NCI-H1105 (cell line): ENCODE measurements at regions not wholly inside any gene's neighbourhood (a gene's known extent, or its start where the extent isn't known, plus 50 kb on each side); places are given as distances from the start of the nearest gene placed in this dataset.

ENCODE experiments used
- DNase-seq: peaks from one replicate; lab custom pipeline; 2025; lab: John Stamatoyannopoulos, UW

DNA sequence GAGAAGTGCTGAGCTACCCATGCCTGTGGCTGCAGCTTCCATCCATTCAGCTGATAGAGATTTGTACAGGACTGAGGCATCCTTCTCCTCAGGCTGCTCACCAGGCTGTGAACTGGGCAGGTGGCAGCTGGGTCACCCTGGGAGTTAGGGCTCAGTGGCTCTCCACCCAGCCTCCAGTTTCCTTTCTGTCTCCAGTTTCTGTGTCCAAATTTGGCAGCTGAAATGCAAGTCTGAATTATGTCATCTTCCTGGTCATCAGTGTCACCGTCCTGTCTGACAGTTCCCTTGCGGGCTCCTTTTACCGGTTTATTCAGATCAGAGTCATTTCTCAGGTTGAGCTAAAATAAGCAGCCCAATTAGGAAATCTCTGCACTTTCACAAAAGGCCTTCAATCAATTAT, 93.3 kb downstream of the EDN1 start:
- no peak for DNase-seq

DNA sequence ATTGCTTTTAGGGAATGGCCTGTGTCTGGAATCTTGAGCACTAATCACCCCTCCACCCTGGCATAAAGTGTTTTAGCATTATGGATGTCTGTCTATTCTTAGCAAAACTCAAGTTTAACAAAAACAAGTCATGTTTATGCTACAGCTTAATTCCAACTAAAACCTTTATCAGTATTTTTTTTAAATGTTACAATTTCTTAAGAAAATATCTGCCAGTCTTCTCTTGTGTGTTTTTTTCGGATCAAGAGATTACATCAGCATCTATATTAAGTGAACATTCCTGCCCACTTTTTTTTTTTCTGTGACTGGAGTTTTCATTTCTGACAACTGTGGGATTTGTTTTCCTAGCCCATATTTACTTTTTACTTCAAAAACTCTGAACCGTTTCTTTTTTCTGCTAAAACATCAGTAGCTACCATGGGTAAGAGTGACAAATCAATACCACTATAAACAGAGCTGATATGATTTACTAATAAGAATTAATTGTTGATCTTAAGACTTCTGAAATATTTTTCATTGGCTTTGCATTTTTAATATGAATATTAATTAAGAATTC, 94.3 kb downstream of the EDN1 start:
- DNase-seq = no peak

DNA sequence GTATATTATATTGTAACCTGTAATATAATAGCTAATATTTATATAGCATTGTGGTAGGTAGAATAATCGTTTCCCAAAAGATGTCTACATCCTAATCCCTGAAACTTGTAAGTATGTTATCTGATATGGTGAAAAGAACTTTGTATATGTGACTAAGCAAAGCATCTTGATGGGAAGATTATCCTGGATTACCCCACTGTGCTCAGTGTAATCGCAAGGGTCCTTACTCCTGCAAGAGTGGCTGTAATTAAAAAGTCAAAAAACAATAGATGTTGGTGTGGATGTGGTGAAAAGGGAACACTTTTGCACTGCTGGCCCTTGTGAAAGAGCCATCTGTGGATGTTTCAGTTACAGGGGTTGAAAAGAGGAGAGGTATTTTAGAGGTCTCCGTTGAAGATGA, 95.2 kb downstream of the EDN1 start:
- no peak for DNase-seq

DNA sequence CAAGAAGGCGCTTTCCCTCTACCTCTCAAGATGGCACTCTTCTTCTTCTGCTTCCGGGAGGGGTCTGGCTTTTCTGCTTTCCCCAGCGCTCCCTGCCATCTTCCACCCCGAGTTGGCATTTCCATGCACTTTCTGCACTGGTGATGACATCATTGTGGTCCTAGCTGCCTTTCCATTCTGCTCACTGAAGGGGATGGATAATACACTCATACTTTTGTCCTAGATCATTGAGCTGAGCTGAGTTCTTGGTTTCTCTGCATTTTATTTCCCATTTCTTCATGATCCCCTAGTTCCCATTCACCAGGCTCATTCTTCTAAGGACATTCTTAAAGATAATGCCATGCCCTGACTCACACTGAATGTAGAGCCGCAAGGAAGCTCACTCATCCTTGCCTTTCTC, 96.7 kb downstream of the EDN1 start:
- DNase-seq = no peak

DNA sequence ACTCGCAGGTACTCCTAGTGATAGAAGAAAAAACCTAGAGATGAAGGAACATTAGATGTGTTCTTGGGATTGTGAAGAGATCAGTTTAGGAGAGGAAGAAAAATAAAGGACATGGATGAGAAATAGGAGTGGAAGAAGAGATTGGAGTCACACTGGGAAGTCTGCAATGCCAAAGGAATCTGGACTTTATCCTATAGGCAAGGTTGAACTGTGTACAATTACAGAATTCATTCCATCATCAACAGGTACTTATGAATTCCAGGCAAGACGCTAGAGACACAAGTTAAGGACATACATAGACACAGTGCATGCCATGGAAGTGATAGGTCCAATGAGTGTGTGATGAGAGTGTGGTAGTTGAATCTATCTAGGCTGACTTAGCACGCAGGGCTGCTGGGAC, 101.3 kb downstream of the EDN1 start:
- DNase-seq = no peak

DNA sequence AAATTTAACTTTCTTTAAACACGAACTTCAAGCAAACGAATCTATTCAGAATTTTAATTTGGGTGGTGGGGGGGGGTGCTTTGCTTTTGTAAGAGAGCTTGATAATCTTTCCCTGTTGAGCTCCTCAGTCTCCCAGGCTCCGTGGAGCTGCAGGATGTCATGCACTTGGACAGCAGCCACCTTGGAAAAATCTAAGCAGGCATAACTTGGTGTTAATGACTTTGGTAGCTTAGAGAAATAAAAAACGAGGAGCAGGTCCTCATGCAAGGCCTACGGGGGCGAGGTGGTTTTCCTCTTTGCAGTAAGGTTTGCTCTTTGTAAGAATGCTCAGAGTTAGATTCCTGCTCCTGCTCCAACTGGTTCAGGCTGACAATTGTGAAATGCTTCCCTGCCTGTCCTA, 102.3 kb downstream of the EDN1 start:
- no peak for DNase-seq

DNA sequence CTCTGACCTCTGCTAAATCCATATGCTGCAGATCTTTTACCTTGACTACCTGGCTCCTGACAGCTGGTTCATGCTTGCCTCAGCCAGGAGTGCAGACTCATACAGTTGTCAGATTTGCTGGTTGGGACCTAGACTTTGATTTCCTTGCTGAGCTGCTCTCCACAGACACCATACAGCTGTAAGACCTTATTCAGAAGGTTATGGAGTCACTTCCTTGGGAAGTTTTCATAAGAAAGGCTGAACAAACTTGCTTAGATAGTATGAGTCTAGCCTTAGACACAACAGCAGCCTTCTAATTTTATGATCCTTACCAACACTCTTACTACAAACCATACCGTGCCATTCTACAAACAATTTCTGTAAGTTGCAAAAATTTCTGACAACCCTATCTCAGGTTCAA, 102.9 kb downstream of the EDN1 start:
- DNase-seq = no peak

DNA sequence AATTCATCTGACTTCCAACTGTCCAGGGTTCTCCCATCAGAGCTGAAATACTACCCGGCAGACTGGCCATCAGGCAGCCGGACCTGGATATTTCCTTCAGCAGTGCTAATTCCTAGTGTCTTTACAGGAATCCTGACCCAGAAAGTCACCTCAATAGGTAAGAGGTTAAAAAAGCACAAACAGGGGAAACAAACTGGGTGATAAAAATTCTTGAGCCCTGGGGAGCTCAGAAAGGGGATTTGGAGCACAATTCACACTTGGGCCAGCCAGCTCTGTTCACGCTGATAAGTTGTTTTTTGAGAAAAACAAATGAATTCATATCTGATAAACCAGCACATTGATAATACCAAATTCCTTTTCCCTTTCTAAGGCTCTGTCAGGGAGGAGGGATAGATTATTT, 104.0 kb downstream of the EDN1 start:
- DNase-seq = no peak

DNA sequence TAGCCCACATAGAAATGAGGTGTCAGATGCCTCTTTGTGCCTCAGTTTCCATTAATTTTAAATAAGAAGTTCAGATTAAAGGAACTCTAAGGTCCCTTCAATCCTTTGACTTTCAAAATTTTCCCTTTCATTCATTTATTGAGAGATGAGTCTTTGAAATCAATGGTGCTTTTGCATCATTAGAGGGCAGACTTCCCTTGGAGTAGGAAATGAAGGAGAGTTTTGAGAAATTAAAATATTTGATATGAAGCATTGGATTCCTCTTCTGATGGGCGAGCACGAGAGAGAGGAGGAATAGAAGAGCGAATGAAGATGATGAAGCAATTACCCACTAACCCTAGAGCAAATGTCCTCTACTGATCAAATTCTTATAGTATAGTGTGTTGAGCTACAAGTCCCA, 105.7 kb downstream of the EDN1 start:
- DNase-seq = no peak

DNA sequence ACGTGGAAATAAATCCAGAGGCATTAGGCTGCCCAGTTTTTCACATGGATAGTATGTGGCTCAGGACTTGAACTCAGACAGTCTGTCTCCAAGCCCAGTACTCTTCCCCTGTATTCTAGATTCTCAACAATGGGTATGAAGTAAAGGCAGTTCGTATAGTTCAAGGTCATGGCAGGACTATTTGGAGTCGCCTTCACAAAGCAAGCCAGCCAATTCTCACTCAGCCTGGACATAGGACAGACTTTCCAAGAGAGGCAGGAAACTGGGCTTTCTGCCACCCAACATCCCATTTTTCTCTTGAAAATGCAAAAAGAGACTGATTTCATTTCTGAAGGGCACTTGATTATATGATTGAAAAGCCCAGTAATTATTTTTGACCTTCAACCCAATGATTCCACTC, 111.0 kb downstream of the EDN1 start:
- DNase-seq = no peak

DNA sequence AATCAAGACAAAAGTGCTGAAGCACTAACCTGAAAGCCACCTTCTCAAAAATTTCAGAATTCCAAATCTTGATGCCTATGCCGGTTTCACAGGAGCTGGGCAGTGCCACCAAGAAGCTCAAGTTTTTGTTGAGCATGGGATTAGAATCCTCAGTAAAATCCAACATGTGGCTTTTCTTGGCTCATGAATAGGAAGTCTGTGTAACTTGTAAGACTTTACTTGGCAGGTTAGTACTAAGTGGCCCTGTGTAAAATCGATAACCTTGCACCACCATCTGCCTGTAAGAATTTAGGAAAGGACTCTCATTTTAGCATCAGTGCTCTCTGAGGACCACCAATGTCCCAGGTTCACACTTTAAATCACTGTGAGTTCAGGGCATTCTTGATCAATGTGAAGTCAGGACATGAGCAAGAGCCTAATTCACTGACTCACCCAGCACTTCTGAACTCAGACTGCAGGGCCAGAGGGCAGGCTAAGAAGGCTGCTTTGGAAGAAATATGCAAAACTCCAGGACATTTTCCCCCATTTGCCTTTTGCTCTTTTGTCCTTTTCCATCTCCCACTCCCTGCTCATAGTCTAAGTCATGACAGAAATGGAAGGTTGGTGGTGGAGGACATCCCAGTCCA, 113.2 kb downstream of the EDN1 start:
- no peak for DNase-seq

DNA sequence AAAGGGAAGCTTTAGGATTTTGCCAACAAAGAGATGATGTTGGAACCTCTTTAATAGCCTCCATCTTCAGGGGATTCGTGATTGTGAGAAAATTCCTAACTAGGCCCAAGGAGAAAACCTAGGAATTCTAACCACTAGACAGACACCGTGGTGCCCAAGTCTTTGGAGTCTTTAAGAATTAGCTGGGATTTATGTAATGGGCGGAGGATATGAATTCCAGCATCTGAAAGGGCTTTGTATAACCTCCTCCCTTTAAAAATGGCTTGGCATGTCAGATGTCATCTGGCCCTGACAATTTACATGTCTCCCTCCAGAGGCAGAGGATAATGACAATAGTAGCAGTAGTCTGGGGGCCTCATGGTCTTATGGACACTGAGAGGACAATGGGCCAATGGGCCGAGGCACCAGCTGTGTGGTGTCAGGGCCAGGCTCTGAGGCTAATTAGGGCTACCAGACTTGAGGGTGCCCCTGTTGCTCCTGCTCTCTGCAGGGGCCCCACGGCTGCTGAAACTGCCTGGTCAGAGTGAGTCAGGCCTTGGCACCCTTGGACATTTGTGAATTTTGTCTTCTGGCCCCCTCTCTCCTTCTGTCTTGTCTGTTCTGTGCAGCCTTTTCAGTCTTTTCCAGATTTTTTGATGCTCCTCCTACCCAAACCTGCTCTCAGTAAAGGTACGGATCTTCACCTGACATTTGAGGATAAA, 113.9 kb downstream of the EDN1 start:
- no peak for DNase-seq

DNA sequence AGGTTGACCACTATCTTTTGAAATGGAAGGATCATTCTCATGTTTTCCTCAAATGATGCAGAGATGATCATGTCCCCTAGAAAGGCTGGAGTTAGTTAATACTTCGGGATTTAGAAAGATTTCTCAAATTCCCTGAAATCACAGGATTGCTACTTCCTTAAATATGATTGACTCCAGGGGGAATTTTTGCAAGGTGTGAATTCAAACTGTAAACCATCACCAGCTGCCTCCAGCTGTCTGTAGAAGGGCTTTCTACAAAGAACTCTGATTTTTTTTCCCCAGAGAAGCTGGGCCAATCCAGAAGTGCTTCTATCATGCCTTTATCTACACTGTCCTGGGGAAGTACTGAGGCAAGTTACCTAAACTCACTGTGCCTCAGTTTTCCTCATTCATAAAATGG, 114.5 kb downstream of the EDN1 start:
- no peak for DNase-seq

DNA sequence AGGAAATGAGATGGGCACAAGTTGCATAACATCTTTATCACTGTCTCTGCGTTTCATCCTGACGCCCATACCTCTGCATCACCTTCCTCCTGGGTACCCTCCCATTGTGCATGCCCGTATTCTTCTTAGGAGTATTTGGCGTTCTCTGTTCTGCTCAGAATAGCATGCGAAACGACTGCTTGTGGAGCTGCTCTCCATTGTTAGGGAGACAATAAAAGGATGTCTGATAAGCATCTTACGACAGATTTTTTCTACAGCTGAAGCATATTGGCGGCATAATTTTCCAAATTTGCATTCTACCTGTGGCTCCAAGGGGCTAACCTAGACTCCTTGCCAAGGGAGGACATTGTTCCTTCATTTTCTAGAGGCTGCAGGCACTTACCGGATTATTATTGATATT, 118.6 kb downstream of the EDN1 start:
- no peak for DNase-seq

DNA sequence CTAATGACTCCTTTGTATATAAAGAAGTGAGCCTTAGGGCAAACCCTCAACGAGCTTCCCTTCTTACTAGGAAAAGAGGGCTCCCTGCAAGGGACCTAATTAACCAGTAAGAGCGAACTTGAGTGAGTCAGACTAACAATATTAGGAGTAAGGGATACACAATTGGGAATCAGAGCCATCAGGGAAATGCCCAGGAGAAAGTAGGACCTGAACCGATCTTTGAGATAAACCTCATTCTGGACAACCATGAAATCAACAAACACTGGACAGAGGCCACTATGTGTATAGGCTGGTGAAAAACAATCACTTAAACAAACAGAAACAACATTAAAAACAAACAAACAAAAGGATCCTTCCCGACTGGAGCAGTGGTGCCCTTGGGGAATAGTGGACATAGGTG, 120.8 kb downstream of the EDN1 start:
- no peak for DNase-seq

DNA sequence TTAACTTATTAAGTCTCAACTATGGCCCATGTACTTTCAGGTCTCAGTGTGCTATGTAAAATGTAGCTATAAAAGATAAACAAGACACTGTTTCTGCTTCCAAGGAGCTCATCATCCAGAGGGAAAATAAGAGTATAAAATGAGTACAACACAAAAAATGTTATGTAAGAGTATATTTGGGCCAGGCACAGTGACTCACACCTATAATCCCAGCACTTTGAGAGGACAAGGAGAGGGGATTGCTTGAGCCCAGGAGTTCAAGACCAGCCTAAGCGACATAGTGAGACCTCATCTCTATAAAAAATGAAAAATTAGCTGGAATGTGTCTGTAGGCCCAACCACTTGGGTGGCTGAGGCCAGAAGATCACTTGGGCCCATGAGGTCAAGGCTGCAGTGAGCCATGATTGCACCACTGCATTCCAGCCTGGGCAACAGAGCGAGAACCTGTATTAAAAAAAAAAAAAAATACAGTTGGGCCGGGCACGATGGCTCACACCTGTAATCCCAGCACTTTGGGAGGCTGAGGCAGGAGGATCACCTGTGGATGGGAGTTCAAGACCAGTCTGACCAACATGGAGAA, 124.0 kb downstream of the EDN1 start:
- DNase-seq = no peak

DNA sequence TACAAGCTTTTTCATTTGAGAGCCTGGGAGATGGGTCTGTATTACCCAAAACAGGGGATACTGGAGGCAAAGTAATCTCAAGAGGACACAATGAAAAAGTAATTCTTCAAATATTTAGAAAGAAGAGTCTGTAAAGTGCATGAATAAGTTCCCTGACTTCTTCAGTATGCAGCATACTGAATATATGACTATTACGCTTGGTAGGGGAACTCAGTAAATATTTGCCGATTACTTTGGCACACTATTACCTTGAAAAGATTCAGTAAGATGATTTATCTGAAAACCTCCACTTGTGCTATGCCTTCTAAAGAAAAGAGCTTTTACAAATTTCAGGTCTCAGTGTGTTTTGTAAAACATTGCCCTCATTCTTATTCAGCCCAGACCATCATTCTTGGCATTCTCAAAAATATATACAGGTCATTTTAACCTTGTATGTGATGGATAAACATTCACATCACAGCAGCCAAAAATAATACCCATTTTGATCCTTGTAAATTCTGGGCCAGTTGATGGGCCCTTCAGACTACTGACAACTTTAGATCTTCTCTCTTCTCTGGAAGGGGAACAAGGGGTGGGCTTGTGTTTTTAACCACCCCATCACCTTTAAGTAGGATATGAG, 125.9 kb downstream of the EDN1 start:
- DNase-seq = no peak

DNA sequence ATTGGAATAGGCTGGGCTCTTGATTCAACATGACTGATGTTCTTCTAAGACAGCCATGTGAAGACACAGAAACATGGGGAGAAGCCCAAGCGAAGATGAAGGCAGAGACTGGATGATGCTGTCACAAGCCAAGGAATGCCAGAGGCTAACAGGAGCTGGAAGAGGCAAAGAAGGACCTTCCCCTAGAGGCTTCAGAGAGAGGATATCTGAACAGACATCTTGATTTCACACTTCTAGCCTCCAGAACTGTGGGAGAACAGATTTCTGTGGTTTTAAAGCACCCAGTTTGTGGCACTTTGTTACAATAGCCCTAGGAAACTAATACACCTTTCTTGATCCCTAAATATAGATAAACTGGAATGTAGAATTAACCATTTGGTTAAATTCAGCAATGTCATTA, 127.0 kb downstream of the EDN1 start:
- no peak for DNase-seq

DNA sequence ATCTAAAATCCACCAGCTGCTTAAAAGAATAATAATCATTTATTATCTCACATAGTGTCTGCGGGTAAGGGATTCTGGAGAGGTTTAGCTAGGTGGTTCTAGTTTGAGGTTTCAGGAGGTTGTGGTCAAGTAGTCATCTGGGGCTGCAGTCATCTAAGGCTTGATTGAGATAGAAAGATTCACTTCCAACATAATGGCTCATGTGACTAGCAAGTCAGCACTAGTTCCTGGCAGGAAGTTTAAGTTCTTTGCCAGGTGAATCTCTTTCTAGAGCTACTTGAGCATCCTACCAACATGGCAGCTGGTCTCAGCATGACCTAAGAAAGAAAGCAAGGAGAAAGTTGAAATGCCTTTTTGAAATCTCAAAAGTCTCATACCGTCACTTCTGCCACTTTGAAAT, 128.8 kb downstream of the EDN1 start:
- no peak for DNase-seq

DNA sequence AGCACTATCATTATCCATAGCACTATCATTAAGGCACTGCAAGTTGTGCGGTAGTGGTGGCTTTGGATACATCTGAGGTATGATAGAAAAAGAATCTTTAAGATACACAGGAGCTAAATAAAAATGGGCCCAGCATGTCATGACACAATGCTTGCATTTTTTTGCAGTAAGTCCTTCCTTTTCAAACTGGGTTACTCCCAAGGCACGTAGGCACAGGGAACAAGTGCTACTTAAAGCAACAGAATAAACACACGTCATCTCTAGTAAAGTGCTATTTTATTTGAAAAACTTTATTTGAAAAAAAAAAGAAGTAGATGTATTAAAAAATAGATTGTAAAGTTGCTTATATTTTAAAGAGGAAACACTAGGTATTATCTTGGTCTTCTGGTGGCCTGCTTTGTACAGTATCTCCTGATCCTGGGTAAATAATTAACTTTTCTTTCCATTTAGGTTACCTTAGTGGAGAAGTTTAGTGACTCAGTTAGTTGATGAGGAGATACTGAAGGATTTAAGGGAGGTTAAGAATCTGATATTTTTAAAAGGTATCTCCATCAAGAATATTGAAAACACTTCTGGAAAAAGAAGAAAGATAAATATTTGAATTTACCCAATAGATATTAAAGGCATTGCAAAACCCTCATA, 129.6 kb downstream of the EDN1 start:
- no peak for DNase-seq

DNA sequence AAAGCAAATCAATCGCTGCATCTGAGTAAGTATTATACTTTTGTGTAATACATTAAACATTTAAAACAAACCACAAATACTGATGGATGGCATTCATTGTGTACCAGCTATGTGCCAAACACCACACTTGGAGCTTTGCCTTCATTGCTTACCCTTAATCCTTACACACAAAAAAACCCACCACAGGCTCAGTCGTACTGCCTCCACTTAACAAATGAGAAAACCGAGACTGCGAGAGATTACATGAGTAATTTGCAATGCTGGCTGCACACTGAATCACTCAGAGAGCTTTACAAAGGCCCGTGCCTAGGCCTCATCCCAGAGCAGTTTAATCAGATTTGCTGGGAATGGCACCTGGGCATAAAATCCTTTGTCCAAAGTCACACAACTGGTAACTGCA, 130.5 kb downstream of the EDN1 start:
- no peak for DNase-seq

DNA sequence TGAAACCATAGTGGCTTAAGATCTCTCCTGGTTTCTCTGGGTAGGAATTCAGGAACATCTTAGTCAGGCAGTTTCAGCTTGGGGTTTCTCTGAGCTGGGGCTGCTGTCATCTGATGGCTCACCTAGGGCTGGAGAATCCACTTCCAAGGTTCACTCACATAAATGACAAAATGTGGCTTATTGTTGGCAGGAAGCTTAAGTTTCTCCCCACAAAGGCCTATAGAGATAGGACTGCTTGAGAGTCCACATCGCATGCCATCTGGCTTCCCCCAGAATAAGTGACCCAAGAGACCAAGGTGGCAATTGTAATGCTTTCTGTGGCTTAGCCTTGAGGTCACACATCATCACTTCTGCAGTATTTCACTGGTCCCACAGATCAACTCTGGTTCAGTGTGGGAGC, 131.4 kb downstream of the EDN1 start:
- no peak for DNase-seq

DNA sequence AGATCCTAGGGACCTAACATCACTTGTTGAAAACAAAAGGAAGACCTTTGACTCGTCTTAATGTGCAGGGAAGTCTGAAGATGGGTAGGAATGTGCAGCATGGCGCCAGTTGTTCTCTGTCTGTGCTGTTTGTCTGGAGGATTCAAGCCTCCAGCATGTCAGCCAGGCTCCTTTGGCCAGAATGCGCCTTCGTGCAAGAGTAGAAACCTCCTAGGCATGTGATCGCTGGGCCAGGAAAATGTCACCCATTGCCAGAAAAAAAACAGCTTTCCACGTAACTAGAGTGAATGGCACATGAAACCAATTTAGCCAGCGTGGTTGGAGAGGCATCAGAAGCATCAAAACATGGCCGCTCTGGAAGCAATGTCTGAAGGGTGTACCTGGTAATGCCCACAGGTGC, 132.7 kb downstream of the EDN1 start:
- DNase-seq = no peak
